ENCODE measurements at regions not wholly inside any gene's neighbourhood (a gene's known extent, or its start where the extent isn't known, plus 50 kb on each side); places are given as distances from the start of the nearest gene placed in this dataset.

DNA sequence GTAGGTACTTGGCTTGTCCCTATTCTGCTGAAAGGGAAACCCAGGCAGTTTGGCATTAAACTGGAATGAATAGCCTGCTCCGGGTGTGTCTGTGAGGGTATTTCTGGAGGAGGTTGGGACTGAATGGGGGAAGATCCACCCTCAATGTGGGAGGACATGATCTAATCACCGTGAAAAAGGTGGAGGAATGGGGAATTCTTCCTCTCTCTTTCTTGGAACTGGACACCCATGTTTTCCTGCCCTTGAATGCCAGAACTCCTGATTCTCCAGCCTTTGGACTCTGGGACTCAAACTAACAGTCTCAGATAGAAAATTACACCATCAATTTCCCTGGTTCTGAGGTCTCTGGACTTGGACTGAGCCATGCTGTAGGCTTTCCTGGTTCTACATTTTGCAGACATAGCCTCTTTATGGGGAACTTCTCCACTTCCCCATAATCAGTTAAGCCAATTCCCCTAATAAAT lies 391.7 kb downstream of the EDEM1 start:
- Histone ChIP-seq H4K20me1 (replicated peaks; ENCODE audit: control insufficient read depth, insufficient read depth, low read length) (no peaks in the 10 kb centered on the region), H3K36me3 (ENCODE audit: control insufficient read depth, insufficient read depth, low read length) (no peaks in the 10 kb centered on the region), H3K4me1 (replicated peaks in 1 of 2; ENCODE audit: control insufficient read depth in 2 of 2, insufficient read depth in 2 of 2, low read length in 2 of 2) (peaks cover 2 to 30% of the 10 kb centered on the region in 2 experiments; a peak in 4 of 5 replicates), H3K79me2 (ENCODE audit: control insufficient read depth, insufficient read depth, low read length) (no peaks in the 10 kb centered on the region), H2AFZ (ENCODE audit: low read depth, low read length) (peak overlapping the region; percentile 46), H3K9me3 (replicated peaks; ENCODE audit: control insufficient read depth, insufficient read depth, low read depth, low read length) (no peaks in the 10 kb centered on the region), H3K9me1 (ENCODE audit: control insufficient read depth, insufficient read depth, low read length) (no peaks in the 10 kb centered on the region), H3K4me3 (no peak overlapping the region), H3K27me3 (ENCODE audit: control insufficient read depth in 2 of 2, insufficient read depth in 2 of 2, low read length in 2 of 2) (no peaks in the 10 kb centered on the region; a peak in 1 of 5 replicates), H3K4me2 (ENCODE audit: insufficient read depth, low read length) (no peak overlapping the region), H3K9ac (ENCODE audit: insufficient read depth in 1 of 2, low read depth in 2 of 2, low read length in 2 of 2) (no peak overlapping the region), H3K27ac (ENCODE audit: extremely low read depth, low read depth, low read length) (no peak overlapping the region)
- no peak for ATAC-seq
- no peak for DNase-seq (ENCODE audit: extremely low read depth in 1 of 4, low spot score in 3 of 4)
- in situ Hi-C loops (cut with MboI) (no loop called here), intact Hi-C loops (cut with micrococcal nuclease) (no loop called here)
- FAIRE-seq: no peak
- BruUV-seq (replicated peaks): no TSS peak
- POLR2A ChIA-PET: interaction anchor here (1.5 kb wide), 1 partner anchor 13 kb away, joined by 3 read pairs; no protein-coding TSS in a partner anchor
- CTCF ChIA-PET (ENCODE audit: low intra/inter-chr PET ratio): no interaction called here
- WGBS (ENCODE audit: insufficient coverage, low coverage, missing lambda C conversion rate): 4% methylated on average over 2 of the region's 2 CpGs
- TF ChIP-seq LEF1 (IDR thresholded peaks at IDR 0.05) (no peak), ZNF165 (CRISPR knock-in tag; IDR thresholded peaks at IDR 0.05; ENCODE audit: borderline replicate concordance) (no peak), SPI1 (IDR thresholded peaks at IDR 0.05; ENCODE audit: borderline replicate concordance, low read depth, low read length) (peak; percentile 46; the same call in 1 of the 2 replicates), ZNF197 (CRISPR knock-in tag; IDR thresholded peaks at IDR 0.05; ENCODE audit: low read depth) (no peak), ZC3H8 (IDR thresholded peaks at IDR 0.05) (no peak), MEF2A (IDR thresholded peaks at IDR 0.05; ENCODE audit: control insufficient read depth, low read depth, low read length) (no peak), TEAD4 (IDR thresholded peaks at IDR 0.05; ENCODE audit: low read length) (no peak), TEAD4 (CRISPR knock-in tag; IDR thresholded peaks at IDR 0.05; ENCODE audit: borderline replicate concordance) (no peak), PRMT5 (CRISPR knock-in tag; IDR thresholded peaks at IDR 0.05) (no peak), CXXC5 (CRISPR knock-in tag; IDR thresholded peaks at IDR 0.05) (no peak), ZNF589 (CRISPR knock-in tag; IDR thresholded peaks at IDR 0.05; ENCODE audit: low read depth) (0 out of 2 replicates have a peak, but pooled peaks have one; percentile 62), STAT5A (IDR thresholded peaks at IDR 0.05; ENCODE audit: borderline replicate concordance, low read length) (no peak), CCAR2 (IDR thresholded peaks at IDR 0.05; ENCODE audit: low read depth, low read length) (no peak), ZZZ3 (IDR thresholded peaks at IDR 0.05) (no peak), SMARCC2 (IDR thresholded peaks at IDR 0.05; ENCODE audit: low read depth) (no peak), FOS (IDR thresholded peaks at IDR 0.05; ENCODE audit: extremely low read depth, insufficient read length) (no peak)
